ENCODE measurements at regions not wholly inside any gene's neighbourhood (a gene's known extent, or its start where the extent isn't known, plus 50 kb on each side); places are given as distances from the start of the nearest gene placed in this dataset.
"Not testable (repeated sequence)": the region's sequence is repeated elsewhere in the genome, so short reads cannot be mapped to it uniquely, and the experiment has no call there.

DNA sequence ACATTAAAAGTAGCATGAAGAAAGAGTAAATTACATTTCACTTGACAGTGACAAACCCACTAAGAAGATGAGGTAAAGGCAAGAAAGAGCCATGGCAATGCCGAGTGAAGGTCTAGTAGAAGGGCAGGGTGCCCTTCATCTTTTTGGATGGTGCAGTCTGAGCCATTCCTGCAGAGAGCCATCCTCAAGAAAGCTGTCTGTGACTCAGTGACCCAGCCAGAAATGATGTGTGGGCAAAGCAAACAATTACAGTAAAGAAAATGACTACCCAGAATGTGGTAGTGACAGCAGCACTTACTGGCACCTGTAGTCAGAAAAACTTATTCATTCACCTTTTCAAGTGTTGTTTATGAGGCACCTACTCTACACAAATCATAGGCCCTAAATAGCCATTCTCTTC is 281.7 kb downstream of the DUSP6 start:
- DNase-seq (ENCODE audit: low read depth in 2 of 2, low spot score in 1 of 2): no peak

DNA sequence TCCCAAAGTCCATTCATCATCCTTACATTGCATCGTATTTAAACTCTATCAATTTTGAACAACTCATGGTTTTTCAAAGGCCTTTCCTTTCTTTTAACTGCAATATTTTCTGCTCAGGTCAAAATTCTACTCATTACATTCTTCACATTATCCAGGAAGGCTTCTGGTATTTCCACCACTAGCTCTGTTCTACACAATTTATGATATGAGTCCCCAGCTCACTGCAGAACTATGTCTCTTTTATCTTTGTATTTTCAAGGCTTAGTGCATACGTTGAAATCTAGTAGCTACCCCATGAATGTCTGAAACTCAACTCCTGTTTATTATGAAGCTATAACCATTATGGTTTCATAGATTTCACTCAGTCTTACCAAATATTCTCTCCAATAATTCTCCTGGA is 282.9 kb downstream of the DUSP6 start:
- DNase-seq (ENCODE audit: low read depth in 2 of 2, low spot score in 1 of 2): no peak

DNA sequence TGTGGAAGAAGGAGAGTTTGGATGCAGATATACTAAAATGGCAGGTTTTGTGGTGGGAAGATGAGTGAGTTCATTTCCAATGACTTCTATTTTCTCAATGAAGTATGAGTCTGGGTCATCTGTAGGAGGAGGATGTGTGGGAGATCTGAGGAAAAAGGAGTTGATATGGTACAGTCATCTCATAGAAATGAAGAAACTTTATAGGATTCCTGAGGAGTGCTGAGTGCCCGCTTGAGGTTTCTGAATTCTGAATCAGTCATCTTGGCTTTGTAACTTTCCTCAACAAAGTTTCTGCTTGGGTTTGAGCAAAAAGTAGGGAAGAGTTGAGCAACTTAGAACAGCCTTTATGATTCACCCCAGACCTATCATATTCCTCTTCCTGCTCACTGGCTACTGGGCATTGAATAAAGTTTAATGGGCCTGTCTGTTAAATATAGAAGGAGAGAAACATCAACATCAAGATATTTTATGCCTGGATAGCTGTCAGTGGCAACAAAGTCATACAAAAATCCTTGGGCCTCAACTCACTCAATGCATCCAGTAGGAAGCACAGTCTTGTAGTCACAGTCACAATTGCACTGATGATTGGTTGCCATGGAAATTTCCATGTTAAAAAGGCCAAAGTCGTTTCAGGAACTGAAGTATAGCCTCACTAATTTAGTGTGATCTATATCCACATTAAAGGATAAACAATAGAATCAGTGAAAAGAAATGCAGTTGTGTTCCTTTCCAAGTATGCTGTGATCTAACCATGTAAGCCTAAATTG is 284.7 kb downstream of the DUSP6 start:
- no peak for DNase-seq (ENCODE audit: low read depth in 2 of 2, low spot score in 1 of 2)

GRCh38 chr12:89064780-89065179 is 287.5 kb downstream of the DUSP6 start:
- DNase-seq (ENCODE audit: low read depth in 2 of 2, low spot score in 1 of 2): no peak

- DNase-seq (ENCODE audit: low read depth in 2 of 2, low spot score in 1 of 2): no peak
Measured at GRCh38 chr12:89064151-89064550, 288.1 kb downstream of the DUSP6 start.

- DNase-seq (ENCODE audit: low read depth in 2 of 2, low spot score in 1 of 2): no peak
Measured at GRCh38 chr12:89062996-89063395, 289.3 kb downstream of the DUSP6 start.

GRCh38 chr12:89059721-89060541 is 292.4 kb downstream of the DUSP6 start:
- no peak for DNase-seq (ENCODE audit: low read depth in 2 of 2, low spot score in 1 of 2)

GRCh38 chr12:89059056-89059455 is 293.2 kb downstream of the DUSP6 start:
- DNase-seq (ENCODE audit: low read depth in 2 of 2, low spot score in 1 of 2): no peak

DNA sequence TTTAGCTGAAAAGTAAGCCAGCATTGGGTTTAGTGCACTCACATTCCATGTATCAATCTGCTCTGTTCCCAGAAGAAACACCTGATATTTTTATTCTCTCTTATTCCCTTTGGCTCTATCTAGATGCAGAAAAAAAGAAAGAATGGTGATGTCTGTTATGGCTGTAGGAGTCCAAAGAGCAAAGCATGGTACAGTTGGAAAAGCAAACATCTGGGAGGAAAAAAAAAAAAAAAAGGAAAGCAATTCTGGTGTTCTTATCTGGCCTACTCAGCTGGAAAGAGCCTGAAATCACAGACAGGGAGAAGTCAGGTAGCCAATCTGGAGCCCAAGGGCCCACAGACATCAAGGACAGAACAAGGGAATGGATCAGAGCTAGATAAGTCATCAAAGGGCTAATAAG is 293.9 kb downstream of the DUSP6 start:
- no peak for DNase-seq (ENCODE audit: low read depth in 2 of 2, low spot score in 1 of 2)

DNA sequence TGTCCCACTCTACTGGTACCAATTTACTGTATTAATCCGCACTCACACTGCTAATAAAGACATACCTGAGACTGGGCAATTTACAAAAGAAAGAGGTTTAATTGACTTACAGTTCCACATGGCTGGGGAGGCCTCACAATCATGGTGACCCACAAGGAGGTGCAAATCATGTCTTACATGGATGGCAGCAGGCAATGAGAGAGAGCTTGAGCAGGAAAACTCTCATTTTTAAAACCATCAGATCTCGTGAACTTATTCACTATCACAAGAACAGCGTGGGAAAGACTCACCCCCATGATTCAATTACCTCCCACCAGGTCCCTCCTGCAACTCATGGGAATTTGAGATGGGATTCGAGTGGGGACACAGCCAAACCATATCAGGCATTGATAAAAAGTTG is 298.5 kb downstream of the DUSP6 start:
- DNase-seq (ENCODE audit: low read depth in 2 of 2, low spot score in 1 of 2): not testable (repeated sequence)

DNA sequence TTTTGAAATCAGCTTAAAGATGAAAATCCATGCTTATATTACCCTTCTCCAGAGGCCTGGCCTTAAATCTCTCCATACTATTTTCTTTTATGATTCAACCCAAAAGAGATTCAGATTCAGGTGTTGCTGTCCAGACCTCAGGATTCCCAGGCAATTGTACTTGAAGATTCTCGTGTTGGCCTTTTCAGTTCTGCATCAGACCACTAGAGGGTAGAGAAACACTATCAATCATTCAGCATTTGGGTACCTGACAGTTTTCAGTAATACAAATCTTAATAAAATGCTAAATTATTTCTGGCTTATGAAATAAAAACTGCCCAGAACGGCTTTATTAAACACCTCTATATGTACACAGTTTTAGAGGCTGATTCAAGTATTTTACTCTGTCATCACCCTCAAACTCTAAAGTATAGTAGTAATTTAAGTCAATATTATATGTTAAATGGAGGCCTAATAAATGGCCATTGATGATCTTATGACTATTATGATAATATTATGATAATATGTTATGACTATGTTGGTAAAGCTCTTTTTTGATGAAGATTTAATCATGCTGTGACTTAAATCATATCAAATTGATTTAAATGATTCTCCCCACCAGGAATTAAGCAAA is 301.1 kb downstream of the DUSP6 start:
- DNase-seq (ENCODE audit: low read depth in 2 of 2, low spot score in 1 of 2): no peak

DNA sequence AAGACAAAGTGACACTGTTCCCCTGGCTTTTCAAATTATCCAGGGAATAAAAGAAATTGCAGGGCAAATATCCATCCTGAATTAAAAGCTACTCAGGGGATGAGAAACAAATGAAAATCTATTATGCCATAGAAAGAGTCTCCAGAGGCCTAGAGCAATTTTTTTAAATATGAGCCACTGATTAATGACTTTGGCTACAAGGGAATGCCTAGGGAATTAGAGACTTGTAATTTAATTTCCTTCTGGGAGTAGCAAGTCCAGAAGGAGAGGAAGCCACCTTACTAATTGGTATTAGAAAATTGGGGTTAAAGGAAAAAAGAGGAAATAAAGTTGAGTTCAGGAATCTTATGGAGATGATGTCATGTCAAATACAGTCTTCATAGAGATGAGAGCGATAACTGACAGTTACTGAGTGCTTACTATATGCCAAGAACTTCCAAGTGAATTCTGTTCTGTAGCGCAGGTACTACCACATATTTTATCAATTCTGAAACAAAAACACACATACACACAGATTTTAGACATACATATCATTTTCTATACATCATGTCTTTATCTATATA is 304.4 kb downstream of the DUSP6 start:
- DNase-seq (ENCODE audit: low read depth in 2 of 2, low spot score in 1 of 2): no peak

DNA sequence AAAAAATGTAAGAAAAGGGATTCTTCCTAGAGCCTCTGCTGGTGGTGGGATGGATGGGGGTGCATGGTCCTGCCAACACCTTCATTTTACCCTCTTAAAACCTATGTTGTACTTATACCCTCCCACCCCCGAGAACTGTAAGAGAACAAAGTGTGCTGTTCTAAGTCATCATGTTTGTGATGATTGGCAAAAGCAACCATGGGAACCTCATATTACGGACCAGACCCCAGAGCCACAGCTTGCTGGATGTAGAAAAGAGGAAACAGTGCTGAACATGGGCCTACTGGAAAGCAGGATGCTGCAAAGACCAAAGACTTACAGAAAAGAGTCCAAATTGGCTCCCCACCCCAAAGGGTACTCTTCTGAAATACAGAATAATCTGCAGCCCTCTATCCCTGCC is 311.2 kb downstream of the DUSP6 start:
- DNase-seq (ENCODE audit: low read depth in 2 of 2, low spot score in 1 of 2): no peak

DNA sequence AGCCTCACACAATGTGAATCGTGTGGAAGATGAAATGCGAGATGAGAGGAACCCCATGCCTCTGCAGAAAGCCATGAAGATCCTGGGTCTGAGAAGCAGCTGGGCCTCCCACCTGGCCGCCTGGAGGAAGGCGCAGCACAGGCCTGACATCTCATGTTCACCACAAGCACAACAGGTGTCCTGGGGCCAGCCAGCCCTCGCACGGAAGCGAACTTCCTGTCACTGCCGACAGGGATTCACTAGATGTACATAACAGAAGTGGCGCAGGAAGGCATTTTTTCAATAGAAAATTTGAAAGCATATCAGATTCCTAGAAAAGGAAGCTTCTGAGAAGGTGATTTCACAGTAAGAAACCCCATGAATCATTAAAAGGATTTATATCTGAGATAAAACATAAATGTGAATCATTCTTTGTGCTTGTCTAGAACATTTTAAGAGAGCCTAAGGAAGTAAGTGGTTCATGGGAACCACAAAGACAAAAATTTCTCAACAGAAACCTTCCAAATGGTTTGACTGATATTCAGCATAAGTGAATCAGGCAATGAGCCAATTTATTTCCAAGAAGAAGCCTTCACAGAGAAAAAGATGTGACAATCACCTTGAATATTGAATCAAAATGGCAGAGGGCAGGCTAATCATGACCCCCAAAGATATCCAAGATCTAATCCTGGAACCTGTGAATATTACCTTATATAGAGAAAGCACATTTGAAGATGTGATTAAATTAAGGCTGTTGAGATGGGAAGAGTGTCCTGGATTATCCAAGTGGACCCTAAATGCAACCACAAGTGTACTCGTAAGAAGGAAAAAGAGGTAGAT is 311.9 kb downstream of the DUSP6 start:
- peak in 1 of 2 donors; percentile 50 for DNase-seq (ENCODE audit: low read depth in 2 of 2, low spot score in 1 of 2)

GRCh38 chr12:89038831-89039512 is 313.3 kb downstream of the DUSP6 start:
- no peak for DNase-seq (ENCODE audit: low read depth in 2 of 2, low spot score in 1 of 2)

DNA sequence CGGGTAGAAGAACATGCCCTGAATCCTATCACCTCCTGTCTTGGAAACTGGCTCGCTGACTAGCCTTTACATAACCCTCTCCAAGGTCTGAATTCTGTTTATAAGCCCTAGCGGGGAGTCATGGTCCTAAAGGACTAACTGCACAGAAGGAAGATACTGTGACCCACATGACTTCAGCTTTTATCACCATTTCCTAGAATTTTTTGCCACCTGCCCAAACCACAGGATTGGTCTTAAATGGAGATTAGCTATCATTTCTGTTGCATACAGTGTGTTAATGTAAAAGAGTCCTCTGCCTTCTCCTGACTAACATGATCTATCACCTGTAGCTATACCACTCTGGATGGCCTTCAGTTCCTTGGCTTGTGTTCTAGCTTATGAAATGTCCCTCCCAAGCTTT is 319.2 kb downstream of the DUSP6 start:
- DNase-seq (ENCODE audit: low read depth in 2 of 2, low spot score in 1 of 2): no peak

DNA sequence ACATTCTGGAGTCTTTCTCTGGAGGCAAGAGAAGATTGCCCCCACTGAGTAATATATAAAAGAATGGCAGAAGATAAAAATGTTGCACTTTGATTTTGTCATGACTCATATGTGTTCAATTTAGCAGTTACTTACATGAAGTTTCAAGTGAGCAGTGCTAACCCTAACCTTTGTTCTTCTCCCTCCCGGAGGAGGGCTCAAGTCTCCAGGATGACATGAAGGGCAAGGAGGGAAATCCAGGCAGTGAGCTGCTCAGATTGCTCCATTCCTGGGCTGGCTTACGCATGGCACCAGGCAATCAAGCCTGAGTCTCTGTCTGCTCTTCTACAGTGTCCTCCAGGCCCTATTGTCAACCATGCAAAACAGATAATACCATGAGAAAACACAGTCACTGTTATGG is 322.3 kb downstream of the DUSP6 start:
- DNase-seq (ENCODE audit: low read depth in 2 of 2, low spot score in 1 of 2): no peak

- no peak for DNase-seq (ENCODE audit: low read depth in 2 of 2, low spot score in 1 of 2)
Measured at GRCh38 chr12:89024580-89024979, 327.7 kb downstream of the DUSP6 start.

DNA sequence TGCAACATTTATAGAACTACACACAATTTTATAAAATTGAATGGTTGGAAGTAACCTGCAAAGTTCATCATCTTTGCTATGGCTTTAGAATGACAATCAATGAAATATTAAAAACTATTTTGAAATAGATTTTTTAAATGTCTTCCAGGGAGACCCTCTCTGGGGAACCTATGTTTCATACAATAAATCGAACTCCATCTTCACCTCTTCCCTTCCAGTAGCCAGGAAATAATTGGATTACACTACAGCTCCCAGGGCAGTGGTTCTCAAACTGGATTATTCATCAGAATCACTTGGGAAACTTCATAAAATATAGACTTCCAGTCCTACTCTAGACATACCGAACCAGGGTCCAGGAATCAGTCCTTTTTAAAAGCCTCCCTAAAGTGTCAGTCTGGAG is 328.4 kb downstream of the DUSP6 start:
- DNase-seq (ENCODE audit: low read depth in 2 of 2, low spot score in 1 of 2): no peak

GRCh38 chr12:89020689-89021088 is 331.6 kb downstream of the DUSP6 start:
- no peak for DNase-seq (ENCODE audit: low read depth in 2 of 2, low spot score in 1 of 2)
